ENCODE measurements at regions not wholly inside any gene's neighbourhood (a gene's known extent, or its start where the extent isn't known, plus 50 kb on each side); places are given as distances from the start of the nearest gene placed in this dataset.

GRCh38 chr5:130260481-130260880 lies 356.2 kb downstream of the CHSY3 start:
- intact Hi-C loops (cut with DNase I, micrococcal nuclease), result no loop called here
- DNase-seq (no peak), ATAC-seq (no peak)

DNA sequence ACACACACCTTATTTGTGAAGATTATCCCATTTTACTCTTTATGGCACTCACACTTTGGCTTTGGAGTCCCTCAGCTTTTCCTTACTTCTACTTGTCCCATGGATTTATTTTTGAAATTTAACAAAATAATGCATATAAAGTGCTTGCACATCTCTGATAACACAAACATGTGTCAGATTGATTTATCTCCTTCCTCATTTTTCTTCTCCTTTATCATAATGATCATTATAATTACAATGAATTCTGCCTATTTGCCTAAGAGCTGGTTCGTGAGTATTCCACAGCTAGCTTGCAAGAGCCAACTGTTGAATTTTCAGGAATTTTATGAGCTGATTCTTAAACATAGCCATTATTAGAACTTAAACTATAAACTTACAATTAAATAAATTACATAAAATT lies 347.7 kb downstream of the CHSY3 start:
- ATAC-seq, result no peak

GRCh38 chr5:130243641-130244040 lies 339.4 kb downstream of the CHSY3 start:
- ATAC-seq (no peak), DNase-seq (no peak)
- intact Hi-C loops (cut with DNase I, micrococcal nuclease), result no loop called here

More for the DNA sequence above, 347.7 kb downstream of the CHSY3 start:
- intact Hi-C loops (cut with DNase I, micrococcal nuclease), result no loop called here
- no peak for DNase-seq

- ATAC-seq, result no peak
- DNase-seq, result no peak
- intact Hi-C loops (cut with DNase I, micrococcal nuclease), result no loop called here
These were observed 333.5 kb downstream of the CHSY3 start for GRCh38 chr5:130237721-130238120.

All from left colon (tissue), 2 donors.